Keratinocyte (primary cell): ENCODE measurements at regions not wholly inside any gene's neighbourhood (a gene's known extent, or its start where the extent isn't known, plus 50 kb on each side); places are given as distances from the start of the nearest gene placed in this dataset.

Source experiments
- DNase-seq: peaks from one replicate; pipeline ENCODE4 v3.0.0-alpha.2; 2011; ENCODE audit warnings: low read depth, missing footprints, low spot score
- FAIRE-seq: peaks from 2 replicates; lab custom pipeline; 2011; peaks lifted over from hg19 to GRCh38; lab: Jason Lieb, UNC
- H2AFZ ChIP-seq: 2 replicates; pipeline ENCODE4 v1.6.0; 2012; ENCODE audit warnings: low read length, control low read depth, inconsistent platforms; ENCODE audit not compliant: control insufficient read depth
- H3K27ac ChIP-seq: 2 replicates; pipeline ENCODE4 v1.5.1; 2011; ENCODE audit warnings: low read length; ENCODE audit not compliant: control insufficient read depth, insufficient read depth
- H3K27me3 ChIP-seq: 3 replicates; pipeline ENCODE4 v1.6.0; 2011; ENCODE audit warnings: low read length; ENCODE audit not compliant: control insufficient read depth, insufficient read depth; ENCODE audit errors: extremely low read depth
- H3K36me3 ChIP-seq, 2 experiments: 2 replicates in 1 of 2; 3 replicates in 1 of 2; pipeline ENCODE4 v1.5.1; 2011; ENCODE audit warnings: low read length in 2 of 2, mild to moderate bottlenecking in 1 of 2; ENCODE audit not compliant: control insufficient read depth in 2 of 2, insufficient read depth in 2 of 2; ENCODE audit errors: extremely low read depth in 1 of 2
- H3K4me1 ChIP-seq: 3 replicates; pipeline ENCODE4 v1.5.1; 2011; ENCODE audit warnings: low read length; ENCODE audit not compliant: control insufficient read depth, insufficient read depth; ENCODE audit errors: extremely low read depth
- H3K4me2 ChIP-seq: 3 replicates; pipeline ENCODE4 v1.6.0; 2011; ENCODE audit warnings: low read depth, low read length; ENCODE audit not compliant: control insufficient read depth, insufficient read depth; ENCODE audit errors: extremely low read depth
- H3K4me3 ChIP-seq, 3 experiments: fragments of 200-600 bp in 1 of 3; sonication (generic) in 1 of 3; 2 replicates in 2 of 3; 3 replicates in 1 of 3; pipeline ENCODE4 v1.5.1; 2011 to 2016; ENCODE audit warnings: low read length in 3 of 3, mild to moderate bottlenecking in 3 of 3, control low read depth in 2 of 3, inconsistent platforms in 1 of 3, low read depth in 1 of 3, mixed read lengths in 1 of 3, mixed run types in 1 of 3, moderate library complexity in 1 of 3; ENCODE audit not compliant: control insufficient read depth in 2 of 3, insufficient read depth in 2 of 3; ENCODE audit errors: extremely low read depth in 1 of 3
- H3K79me2 ChIP-seq: 2 replicates; pipeline ENCODE4 v1.6.0; 2012; ENCODE audit warnings: low read length; ENCODE audit not compliant: control insufficient read depth, insufficient read depth
- H3K9ac ChIP-seq: 3 replicates; pipeline ENCODE4 v1.6.0; 2011; ENCODE audit warnings: low read length; ENCODE audit not compliant: control insufficient read depth, insufficient read depth; ENCODE audit errors: extremely low read depth
- H3K9me1 ChIP-seq: 3 replicates; pipeline ENCODE4 v1.6.0; 2011; ENCODE audit warnings: low read length; ENCODE audit not compliant: control insufficient read depth, insufficient read depth; ENCODE audit errors: extremely low read depth
- H3K9me3 ChIP-seq: 2 replicates; pipeline ENCODE4 v1.5.1; 2012; ENCODE audit warnings: low read depth, low read length; ENCODE audit not compliant: control insufficient read depth
- H4K20me1 ChIP-seq: 3 replicates; pipeline ENCODE4 v1.6.0; 2011; ENCODE audit warnings: low read length; ENCODE audit not compliant: control insufficient read depth, insufficient read depth; ENCODE audit errors: extremely low read depth
- CTCF ChIP-seq, 3 experiments: IDR thresholded peaks in 1 of 3; conservative IDR thresholded peaks in 1 of 3; optimal IDR thresholded peaks in 1 of 3; 2 replicates in 2 of 3; 3 replicates in 1 of 3; pipeline versions ENCODE3 to v1.5.1; 2011; ENCODE audit warnings: low read length in 3 of 3, mild to moderate bottlenecking in 3 of 3, moderate library complexity in 2 of 3, control low read depth in 1 of 3, inconsistent platforms in 1 of 3; ENCODE audit not compliant: insufficient read depth in 2 of 3; ENCODE audit errors: extremely low read depth in 1 of 3
- EZH2 ChIP-seq: IDR thresholded peaks from one replicate; pipeline ENCODE4 v1.6.1; 2012; ENCODE audit warnings: inconsistent platforms, mild to moderate bottlenecking, low read length, moderate library complexity
- dilution Hi-C: fragments of 300-500 bp; cut with MboI; formaldehyde crosslinking; loops from one replicate; pipeline ENCODE4 v1.7.0; 2020; ENCODE audit warnings: low sequenced_read_pairs; ENCODE audit not compliant: extremely low pct_ligation_motif_present

GRCh38 chr2:240195316-240195861 is 54.9 kb upstream of the OTOS start:
- Histone ChIP-seq H3K36me3 (no peaks in the 10 kb centered on the region), H3K9me1 (no peaks in the 10 kb centered on the region), H4K20me1 (no peaks in the 10 kb centered on the region), H3K27ac (no peak overlapping the region), H3K9me3 (no peaks in the 10 kb centered on the region), H3K4me1 (no peaks in the 10 kb centered on the region), H3K4me3 (no peak overlapping the region), H3K79me2 (no peaks in the 10 kb centered on the region), H3K4me2 (no peak overlapping the region), H3K9ac (no peak overlapping the region), H2AFZ (no peak overlapping the region), H3K27me3 (peaks cover 29% of the 10 kb centered on the region)
- FAIRE-seq: no peak
- dilution Hi-C loops: no loop called here
- TF ChIP-seq CTCF (optimal IDR thresholded peaks at IDR 0.05 in 1 of 3, IDR thresholded peaks at IDR 0.05 in 1 of 3, conservative IDR thresholded peaks at IDR 0.05 in 1 of 3; ENCODE audit: extremely low read depth in 1 of 3, insufficient read depth in 2 of 3, low read length in 3 of 3) (no peak), EZH2 (no peak)
- no peak for DNase-seq

- Histone ChIP-seq H3K9me3 (no peaks in the 10 kb centered on the region), H3K9me1 (no peaks in the 10 kb centered on the region), H3K4me2 (no peak overlapping the region), H3K4me1 (no peaks in the 10 kb centered on the region), H4K20me1 (no peaks in the 10 kb centered on the region), H3K9ac (no peak overlapping the region), H3K27me3 (peaks cover 40% of the 10 kb centered on the region), H2AFZ (no peak overlapping the region), H3K4me3 (no peak overlapping the region), H3K36me3 (no peaks in the 10 kb centered on the region), H3K27ac (no peak overlapping the region), H3K79me2 (no peaks in the 10 kb centered on the region)
- no peak for DNase-seq
- FAIRE-seq: no peak
- dilution Hi-C loops: no loop called here
- TF ChIP-seq CTCF (optimal IDR thresholded peaks at IDR 0.05 in 1 of 3, IDR thresholded peaks at IDR 0.05 in 1 of 3, conservative IDR thresholded peaks at IDR 0.05 in 1 of 3; ENCODE audit: extremely low read depth in 1 of 3, insufficient read depth in 2 of 3, low read length in 3 of 3): no peak
- TF ChIP-seq EZH2: no peak
These were observed 56.4 kb upstream of the OTOS start for GRCh38 chr2:240196716-240197461.
